ENCODE measurements at regions not wholly inside any gene's neighbourhood (a gene's known extent, or its start where the extent isn't known, plus 50 kb on each side); places are given as distances from the start of the nearest gene placed in this dataset.

DNA sequence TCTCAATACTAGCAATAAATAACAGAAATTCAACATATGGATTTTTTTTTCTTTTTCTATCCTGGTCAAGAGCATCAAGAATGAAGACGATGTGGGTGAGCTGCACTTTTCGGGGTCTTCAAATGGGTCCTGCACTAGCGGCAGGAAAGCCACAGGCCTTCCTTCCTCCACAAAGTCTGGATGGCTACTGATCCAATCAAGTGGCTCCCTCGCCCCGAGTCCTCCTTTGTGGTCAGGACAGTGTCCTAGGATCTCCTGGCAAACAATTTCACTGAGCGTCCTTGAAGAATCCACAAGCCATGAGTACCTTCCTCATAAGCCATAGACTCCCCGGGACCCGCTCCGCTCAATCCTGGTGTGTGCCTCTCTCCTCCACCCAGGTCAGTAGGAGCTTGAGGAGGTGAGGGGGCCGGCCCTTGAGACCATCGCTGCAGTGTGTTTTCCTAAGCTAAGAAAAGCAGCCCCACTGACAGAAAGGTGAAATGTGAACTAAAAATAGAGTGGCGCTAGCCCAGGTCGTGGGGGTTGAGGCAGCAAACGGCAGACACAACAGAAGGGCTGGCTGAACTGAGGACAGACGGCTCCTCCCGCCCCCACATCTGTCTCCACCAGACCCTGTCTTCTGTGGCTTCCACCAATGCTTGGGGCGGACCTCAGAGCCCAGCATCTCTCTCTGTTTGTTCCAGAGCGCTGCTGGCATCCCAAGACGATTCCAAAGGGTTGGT is 202.3 kb downstream of the HERPUD2 start:
- H3K27me3 ChIP-seq (replicated peaks; ENCODE audit: insufficient read depth, low read depth, low read length, poor library complexity), result no peaks in the 10 kb centered on the region
- H3K36me3 ChIP-seq (ENCODE audit: insufficient read depth, low read length, poor library complexity, severe bottlenecking), result no peaks in the 10 kb centered on the region
- H3K4me1 ChIP-seq (ENCODE audit: insufficient read depth, low read length, poor library complexity, severe bottlenecking), result no peaks in the 10 kb centered on the region
- H3K4me3 ChIP-seq (ENCODE audit: low read depth, low read length, poor library complexity, severe bottlenecking), result no peak overlapping the region
- BruUV-seq (replicated peaks), result no TSS peak
- CTCF ChIA-PET, result no interaction called here
- no peaks in the 10 kb centered on the region for H3K9me3 ChIP-seq (ENCODE audit: low read depth, low read length, poor library complexity, severe bottlenecking)
- intact Hi-C loops (cut with micrococcal nuclease; ENCODE audit: unreplicated experiment), result no loop called here
- no peak for DNase-seq (ENCODE audit: low spot score)
- no peak overlapping the region for H3K27ac ChIP-seq (ENCODE audit: low read depth, low read length, poor library complexity, severe bottlenecking)
- TF ChIP-seq CTCF (conservative IDR thresholded peaks at IDR 0.05; ENCODE audit: low read depth, low read length) (no peak), EZH2 (IDR thresholded peaks at IDR 0.05; ENCODE audit: borderline replicate concordance, low read depth, low read length, poor library complexity, severe bottlenecking) (no peak)
- POLR2A ChIA-PET (ENCODE audit: low non-redundant PET), result no interaction called here

- Histone ChIP-seq H3K4me3 (ENCODE audit: low read depth, low read length, poor library complexity, severe bottlenecking) (no peak overlapping the region), H3K9me3 (ENCODE audit: low read depth, low read length, poor library complexity, severe bottlenecking) (no peaks in the 10 kb centered on the region), H3K36me3 (ENCODE audit: insufficient read depth, low read length, poor library complexity, severe bottlenecking) (no peaks in the 10 kb centered on the region), H3K27ac (ENCODE audit: low read depth, low read length, poor library complexity, severe bottlenecking) (no peak overlapping the region), H3K4me1 (ENCODE audit: insufficient read depth, low read length, poor library complexity, severe bottlenecking) (no peaks in the 10 kb centered on the region), H3K27me3 (replicated peaks; ENCODE audit: insufficient read depth, low read depth, low read length, poor library complexity) (no peaks in the 10 kb centered on the region)
- TF ChIP-seq EZH2 (IDR thresholded peaks at IDR 0.05; ENCODE audit: borderline replicate concordance, low read depth, low read length, poor library complexity, severe bottlenecking) (no peak), CTCF (conservative IDR thresholded peaks at IDR 0.05; ENCODE audit: low read depth, low read length) (no peak)
- ChIA-PET POLR2A (ENCODE audit: low non-redundant PET) (no interaction called here), CTCF (no interaction called here)
- no TSS peak for BruUV-seq (replicated peaks)
- DNase-seq (ENCODE audit: low spot score), result no peak
- intact Hi-C loops (cut with micrococcal nuclease; ENCODE audit: unreplicated experiment), result no loop called here
Observed at GRCh38 chr7:35491233-35491632, 203.7 kb downstream of the HERPUD2 start.

GRCh38 chr7:35487841-35488240 is 207.1 kb downstream of the HERPUD2 start:
- no peaks in the 10 kb centered on the region for H3K4me1 ChIP-seq (ENCODE audit: insufficient read depth, low read length, poor library complexity, severe bottlenecking)
- CTCF ChIA-PET, result interaction anchor here (0.6 kb wide), 1 partner anchor 77 kb away, joined by 3 read pairs; no protein-coding TSS in a partner anchor
- POLR2A ChIA-PET (ENCODE audit: low non-redundant PET), result no interaction called here
- H3K4me3 ChIP-seq (ENCODE audit: low read depth, low read length, poor library complexity, severe bottlenecking), result no peak overlapping the region
- no peaks in the 10 kb centered on the region for H3K36me3 ChIP-seq (ENCODE audit: insufficient read depth, low read length, poor library complexity, severe bottlenecking)
- TF ChIP-seq CTCF (conservative IDR thresholded peaks at IDR 0.05; ENCODE audit: low read depth, low read length), result no peak
- no peak for TF ChIP-seq EZH2 (IDR thresholded peaks at IDR 0.05; ENCODE audit: borderline replicate concordance, low read depth, low read length, poor library complexity, severe bottlenecking)
- intact Hi-C loops (cut with micrococcal nuclease; ENCODE audit: unreplicated experiment), result no loop called here
- BruUV-seq (replicated peaks), result no TSS peak
- H3K9me3 ChIP-seq (ENCODE audit: low read depth, low read length, poor library complexity, severe bottlenecking), result no peaks in the 10 kb centered on the region
- no peak overlapping the region for H3K27ac ChIP-seq (ENCODE audit: low read depth, low read length, poor library complexity, severe bottlenecking)
- no peaks in the 10 kb centered on the region for H3K27me3 ChIP-seq (replicated peaks; ENCODE audit: insufficient read depth, low read depth, low read length, poor library complexity)
- DNase-seq (ENCODE audit: low spot score), result no peak
